CD4-positive, alpha-beta T cell treated with Interleukin-4 for 4 hours (primary cell): ENCODE measurements at regions not wholly inside any gene's neighbourhood (a gene's known extent, or its start where the extent isn't known, plus 50 kb on each side); places are given as distances from the start of the nearest gene placed in this dataset.
A peak's percentile ranks its signal among the peaks of the same experiment; 100 is the strongest.
"Not testable (repeated sequence)": the region's sequence is repeated elsewhere in the genome, so short reads cannot be mapped to it uniquely, and the experiment has no call there.

ENCODE experiments used
- DNase-seq: peaks from one replicate; pipeline ENCODE4 v3.0.0-alpha.2; 2020

- DNase-seq: no peak
Observed at GRCh38 chr15:62849316-62850106, 193.0 kb upstream of the TPM1 start.

DNA sequence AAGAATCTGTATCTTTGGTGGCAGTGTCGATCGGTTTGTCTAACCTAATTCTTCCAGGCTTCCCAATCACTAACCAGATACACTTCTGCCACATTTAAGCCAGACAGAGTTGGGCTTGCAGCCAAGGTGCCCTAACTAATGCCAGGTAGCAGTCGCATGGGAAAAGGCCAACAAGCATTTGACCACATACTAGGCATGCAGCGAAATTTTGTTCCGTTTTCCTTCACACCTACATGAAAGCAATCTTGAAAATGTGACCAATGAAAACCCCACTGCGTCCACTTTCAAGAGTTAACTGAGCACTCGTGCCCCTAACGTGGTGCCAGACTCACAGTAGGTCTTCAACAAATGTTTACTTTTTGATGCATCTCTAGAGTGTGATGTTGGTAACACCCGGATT, 192.2 kb upstream of the TPM1 start:
- no peak for DNase-seq

DNA sequence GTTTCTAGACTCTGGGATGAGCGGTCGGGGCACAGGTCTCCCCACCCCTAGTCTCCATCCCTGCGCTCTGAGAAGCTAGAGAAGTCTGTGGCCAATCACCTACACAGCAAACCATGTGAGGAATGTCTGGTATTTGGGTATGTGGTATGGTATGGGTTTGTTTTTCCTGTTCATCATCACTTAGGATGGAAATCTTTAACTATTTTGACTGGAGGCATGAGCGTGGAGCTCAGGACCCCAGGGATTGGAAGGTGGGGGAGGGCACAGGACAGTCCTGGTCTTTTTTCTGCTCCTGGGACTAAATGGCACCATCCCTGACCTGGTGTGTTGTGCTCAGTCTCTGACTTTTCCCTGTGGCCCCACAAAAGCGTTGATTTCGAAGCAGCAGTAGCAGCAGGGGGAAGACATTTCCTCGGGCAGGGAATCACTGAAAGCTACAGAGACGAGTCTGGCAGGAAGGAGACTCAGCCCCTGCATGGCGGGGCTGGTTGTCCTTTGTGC, 191.7 kb upstream of the TPM1 start:
- DNase-seq: no peak

GRCh38 chr15:62853114-62853840, 189.3 kb upstream of the TPM1 start:
- DNase-seq: no peak

DNA sequence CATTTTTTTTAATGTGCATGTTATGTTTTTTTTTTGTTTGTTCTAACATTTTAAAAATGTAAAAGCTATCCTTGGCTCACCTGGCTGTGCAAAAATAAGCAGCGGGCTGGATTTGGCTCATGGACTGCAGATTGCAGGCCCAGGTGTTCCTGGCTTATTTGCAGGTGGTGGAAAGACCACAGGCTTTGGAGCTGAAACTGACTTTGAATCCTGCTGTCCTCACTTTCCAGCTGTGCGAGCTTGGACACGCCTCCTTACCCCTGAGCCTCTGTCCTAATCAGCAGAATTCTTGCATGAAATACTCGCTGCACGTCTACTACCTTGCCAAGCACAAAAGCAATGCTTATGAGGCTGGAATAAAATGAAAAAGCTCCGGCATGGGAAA, 188.7 kb upstream of the TPM1 start:
- no peak for DNase-seq

DNA sequence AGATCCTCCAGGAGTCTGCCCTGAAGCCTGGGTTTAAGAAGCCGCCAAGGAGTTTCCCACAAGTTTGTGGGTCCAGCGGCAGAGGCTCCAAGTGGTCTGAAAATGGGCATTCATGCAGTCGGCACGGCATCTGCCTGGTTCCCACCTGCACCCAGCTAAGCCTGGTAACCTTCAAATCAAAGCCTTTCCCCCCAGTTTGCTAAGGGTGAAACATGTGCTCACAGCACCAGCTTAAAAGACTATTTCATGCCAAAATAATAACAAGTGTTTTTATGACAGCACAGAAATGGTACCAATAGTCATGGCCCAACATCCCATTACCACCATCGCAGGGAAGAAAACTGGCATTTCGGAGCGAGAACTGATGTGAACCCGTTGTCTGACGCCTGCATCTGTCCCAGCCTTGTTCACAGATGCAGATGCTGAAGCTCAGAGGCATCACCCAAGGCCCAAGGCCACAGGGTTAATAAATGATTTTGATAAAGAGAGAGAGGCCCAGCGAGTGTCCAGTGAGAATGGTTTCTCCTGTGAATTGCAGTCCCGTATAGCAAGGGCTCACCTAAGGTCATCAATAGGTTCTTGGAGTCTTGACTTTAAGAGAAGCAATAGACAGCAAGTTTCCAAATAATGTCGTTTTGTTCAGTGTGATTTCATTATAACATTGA, 188.0 kb upstream of the TPM1 start:
- no peak for DNase-seq

DNA sequence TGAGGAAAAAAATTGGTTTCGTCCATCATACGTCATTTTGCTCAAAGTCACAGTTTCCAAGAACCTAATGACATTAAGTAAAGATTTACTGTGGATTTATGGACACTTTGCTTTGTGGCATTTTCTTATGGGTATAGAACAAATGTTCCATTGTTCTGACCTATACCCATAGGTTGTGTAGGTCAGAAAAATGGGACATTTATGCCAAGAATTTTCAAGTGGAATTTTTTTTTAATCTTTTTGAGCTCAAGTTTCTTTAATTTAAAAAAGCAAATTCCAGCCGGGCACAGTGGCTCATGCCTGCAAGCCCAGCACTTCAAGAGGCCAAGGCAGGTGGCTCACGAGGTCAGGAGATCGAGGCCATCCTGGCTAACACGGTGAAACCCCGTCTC, 187.5 kb upstream of the TPM1 start:
- DNase-seq: no peak

- no peak for DNase-seq
Observed at GRCh38 chr15:62856466-62857246, 185.9 kb upstream of the TPM1 start.

- DNase-seq: peak; percentile 13
Observed at GRCh38 chr15:62857411-62857853, 185.1 kb upstream of the TPM1 start.

DNA sequence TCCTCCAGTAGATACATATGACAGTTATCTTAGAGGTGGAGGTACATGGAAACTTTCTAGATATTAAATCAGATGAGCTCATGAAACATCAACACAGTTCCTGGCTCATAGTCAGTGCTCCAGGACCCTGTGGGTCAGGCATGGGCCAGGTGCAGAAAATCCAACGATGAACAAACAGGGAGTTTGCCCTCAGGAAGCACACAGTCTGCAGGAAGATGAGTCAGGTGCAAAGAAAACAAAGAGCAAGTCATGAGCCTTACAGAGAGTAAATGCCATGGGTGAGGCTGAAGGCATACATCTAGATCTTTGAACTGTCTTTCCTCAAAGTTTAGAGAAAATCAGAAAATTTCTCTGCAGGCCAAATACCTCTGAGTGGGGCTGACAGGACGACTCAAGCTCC, 184.2 kb upstream of the TPM1 start:
- DNase-seq: no peak

DNA sequence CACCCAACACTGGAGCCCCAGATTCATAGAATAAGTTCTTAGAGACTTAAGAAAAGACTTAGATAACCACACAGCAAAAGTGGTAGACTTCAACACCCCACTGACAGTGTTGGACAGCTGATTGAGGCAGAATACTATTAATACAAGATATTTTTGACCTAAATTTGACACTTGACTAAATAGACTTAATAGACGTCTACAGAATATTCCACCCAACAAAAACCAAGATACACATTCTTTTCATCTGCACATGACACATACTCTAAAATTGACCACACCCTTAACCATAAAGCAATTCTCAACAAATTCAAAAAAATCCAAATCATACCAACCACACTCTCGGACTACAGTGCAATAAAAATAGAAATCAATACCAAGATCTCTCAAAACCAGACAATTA, 179.8 kb upstream of the TPM1 start:
- no peak for DNase-seq

DNA sequence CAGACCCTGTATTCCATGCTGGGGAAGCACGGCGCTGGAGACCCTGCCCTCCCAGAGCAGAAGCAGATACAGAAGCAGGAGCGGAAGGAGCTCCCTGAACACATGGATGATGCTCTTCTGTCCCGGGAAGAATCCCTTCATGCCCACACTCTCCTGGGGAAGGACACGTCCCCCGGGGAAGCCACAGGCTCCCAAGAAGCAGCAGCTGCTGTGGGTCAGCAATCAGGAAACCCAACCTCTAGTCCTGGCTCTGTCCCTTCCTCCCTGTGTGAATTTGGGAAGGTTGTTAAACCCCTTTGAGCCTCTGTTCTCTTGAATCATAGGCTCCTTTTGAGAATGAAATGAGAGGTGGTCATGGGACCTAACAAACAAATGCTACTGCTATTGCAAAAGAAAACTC, 176.2 kb upstream of the TPM1 start:
- no peak for DNase-seq

GRCh38 chr15:62867844-62868243, 174.7 kb upstream of the TPM1 start:
- no peak for DNase-seq

GRCh38 chr15:62868507-62868906, 174.0 kb upstream of the TPM1 start:
- no peak for DNase-seq

DNA sequence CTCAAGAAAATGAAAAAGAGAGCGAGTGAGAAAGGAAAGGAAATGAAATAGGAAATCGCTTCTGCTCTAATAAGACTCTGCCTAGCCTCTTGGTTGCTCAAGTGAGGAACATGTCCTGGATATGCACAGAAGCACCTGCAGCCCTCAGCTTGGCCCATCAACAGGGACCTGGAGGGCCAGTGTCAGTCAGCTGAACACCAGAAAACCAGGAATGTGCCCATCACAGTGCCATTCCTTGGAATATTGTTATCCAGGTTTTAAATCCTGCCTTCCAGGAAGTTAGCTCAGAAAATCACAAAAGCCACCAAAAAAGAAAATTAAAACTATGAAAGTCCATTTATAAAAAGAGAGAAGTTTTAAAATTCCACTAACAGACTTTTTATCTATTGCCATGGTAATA, 173.4 kb upstream of the TPM1 start:
- no peak for DNase-seq

DNA sequence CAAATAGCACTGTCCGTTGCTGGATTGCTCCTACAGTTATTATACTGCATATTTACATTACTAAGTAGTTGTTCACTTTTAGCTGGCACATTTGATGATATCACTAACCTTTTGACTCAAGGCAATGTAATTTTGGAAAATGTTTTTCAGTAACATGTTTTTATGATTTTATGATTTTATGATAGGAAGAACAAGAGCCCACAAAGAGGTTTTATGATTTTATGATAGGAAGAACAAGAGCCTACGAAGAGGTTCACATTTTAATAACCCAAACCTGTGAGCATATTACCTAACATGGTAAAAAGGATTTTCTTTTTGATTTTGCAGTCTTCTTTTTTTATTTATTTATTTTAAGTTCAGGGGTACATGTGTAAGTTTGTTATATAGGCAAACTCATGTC, 172.3 kb upstream of the TPM1 start:
- no peak for DNase-seq

DNA sequence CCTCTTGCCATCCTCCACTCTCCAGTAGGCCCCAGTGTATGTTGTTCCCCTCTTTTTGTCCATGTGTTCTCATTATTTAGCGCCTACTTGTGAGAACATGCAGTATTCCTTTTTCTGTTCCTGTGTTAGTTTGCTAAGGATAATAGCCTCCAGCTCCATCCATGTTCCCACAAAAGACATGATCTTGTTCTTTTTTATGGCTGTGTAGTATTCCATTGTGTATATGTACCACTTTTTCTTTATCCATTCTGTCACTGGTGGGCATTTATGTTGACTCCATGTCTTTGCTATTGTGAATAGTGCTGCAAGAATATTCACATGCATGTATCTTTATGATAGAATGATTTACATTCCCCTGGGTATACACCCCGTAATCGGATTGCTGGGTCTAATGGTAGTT, 171.8 kb upstream of the TPM1 start:
- not testable (repeated sequence) for DNase-seq

- DNase-seq: no peak
Observed at GRCh38 chr15:62873203-62873602, 169.3 kb upstream of the TPM1 start.

- no peak for DNase-seq
Observed at GRCh38 chr15:62874064-62874463, 168.5 kb upstream of the TPM1 start.

GRCh38 chr15:62874959-62875625, 167.5 kb upstream of the TPM1 start:
- DNase-seq: no peak

GRCh38 chr15:62875626-62876021, 166.9 kb upstream of the TPM1 start:
- no peak for DNase-seq

DNA sequence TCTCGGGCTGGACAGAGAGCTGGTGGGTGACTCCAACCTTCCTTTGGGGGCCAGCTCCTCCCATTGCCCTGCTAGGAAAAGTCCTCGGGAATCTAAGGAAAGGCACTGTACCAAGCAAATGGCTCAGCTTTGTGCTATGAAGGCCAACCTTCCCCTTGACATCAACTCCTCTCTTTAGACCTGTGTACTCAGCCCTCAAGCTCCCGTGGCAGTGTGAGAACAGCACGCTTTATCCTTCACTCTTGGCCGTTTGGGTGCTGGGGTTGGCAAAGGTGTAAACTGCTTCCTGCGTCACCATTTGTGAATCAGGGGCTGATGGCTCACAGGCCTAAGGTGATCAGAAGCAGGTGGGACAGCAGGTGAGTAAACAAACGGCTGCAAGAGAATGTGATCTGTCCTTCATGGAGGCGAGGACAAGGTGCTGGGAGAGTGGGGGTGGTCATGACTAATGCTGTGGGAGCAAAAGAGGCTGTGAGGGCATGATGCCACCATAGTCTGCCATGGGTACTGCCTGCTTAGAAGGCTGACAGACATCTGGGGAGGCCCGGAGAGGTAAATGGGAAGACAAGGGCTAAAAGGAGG, 165.2 kb upstream of the TPM1 start:
- DNase-seq: no peak
